ENCODE measurements at regions not wholly inside any gene's neighbourhood (a gene's known extent, or its start where the extent isn't known, plus 50 kb on each side); places are given as distances from the start of the nearest gene placed in this dataset.
"Not testable (repeated sequence)": the region's sequence is repeated elsewhere in the genome, so short reads cannot be mapped to it uniquely, and the experiment has no call there.

DNA sequence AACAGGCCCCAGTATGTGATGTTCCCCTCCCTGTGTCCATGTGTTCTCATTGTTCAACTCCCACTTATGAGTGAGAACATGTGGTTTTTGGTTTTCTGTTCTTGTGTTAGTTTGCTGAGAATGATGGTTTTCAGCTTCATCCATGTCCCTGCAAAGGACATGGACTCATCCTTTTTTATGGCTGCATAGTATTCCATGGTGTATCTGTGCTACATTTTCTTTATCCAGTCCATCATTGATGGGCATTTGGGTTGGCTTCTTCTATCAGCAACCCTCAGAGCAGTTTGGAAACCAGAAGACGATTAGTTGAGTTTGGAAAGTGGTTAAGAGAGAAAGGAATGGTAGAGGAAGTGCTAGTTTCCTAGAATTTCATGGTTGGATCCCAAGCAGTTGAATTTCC is 319.1 kb upstream of the RNF32 start:
- peaks cover 17% of the 10 kb centered on the region for H3K9me3 Mint-ChIP-seq
- H3K27me3 Mint-ChIP-seq; H3K4me1 Mint-ChIP-seq (ENCODE audit: low read depth); H3K4me3 Mint-ChIP-seq; H3K36me3 Mint-ChIP-seq (ENCODE audit: low read depth); intact Hi-C loops (cut with micrococcal nuclease); H3K27ac Mint-ChIP-seq: not testable (repeated sequence)

DNA sequence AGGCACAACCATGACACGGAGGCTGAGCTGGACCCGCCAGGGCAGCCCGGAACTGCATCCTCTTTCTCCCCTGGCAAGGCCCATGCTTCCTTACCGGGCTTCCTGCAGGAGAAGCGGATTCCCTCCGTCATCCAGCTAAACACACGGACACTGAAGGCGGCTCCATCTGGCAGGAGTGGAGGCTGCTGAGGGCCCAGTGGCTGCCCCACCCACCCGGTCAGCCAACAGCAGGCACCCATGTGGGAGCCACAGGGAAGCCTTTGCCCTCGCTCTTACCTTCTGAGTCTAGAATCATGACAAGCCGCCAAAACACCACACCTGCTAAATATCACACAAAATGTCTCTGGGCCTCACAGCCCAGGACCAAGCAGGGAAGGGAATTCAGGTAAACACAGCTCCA is 321.6 kb upstream of the RNF32 start:
- H3K4me3 Mint-ChIP-seq: no peak overlapping the region
- H3K36me3 Mint-ChIP-seq (ENCODE audit: low read depth): no peaks in the 10 kb centered on the region
- intact Hi-C loops (cut with micrococcal nuclease): no loop called here
- H3K4me1 Mint-ChIP-seq (ENCODE audit: low read depth): no peaks in the 10 kb centered on the region
- no peaks in the 10 kb centered on the region for H3K27me3 Mint-ChIP-seq
- H3K9me3 Mint-ChIP-seq: peaks cover 34% of the 10 kb centered on the region
- no peak overlapping the region for H3K27ac Mint-ChIP-seq

- no peak overlapping the region for H3K4me3 Mint-ChIP-seq
- peaks cover 34% of the 10 kb centered on the region for H3K9me3 Mint-ChIP-seq
- H3K36me3 Mint-ChIP-seq (ENCODE audit: low read depth): no peaks in the 10 kb centered on the region
- no peak overlapping the region for H3K27ac Mint-ChIP-seq
- H3K27me3 Mint-ChIP-seq: no peaks in the 10 kb centered on the region
- H3K4me1 Mint-ChIP-seq (ENCODE audit: low read depth): no peaks in the 10 kb centered on the region
- intact Hi-C loops (cut with micrococcal nuclease): no loop called here
Observed at GRCh38 chr7:156318426-156318825, 322.1 kb upstream of the RNF32 start.

GRCh38 chr7:156309016-156309620 is 331.5 kb upstream of the RNF32 start:
- no peaks in the 10 kb centered on the region for H3K27me3 Mint-ChIP-seq
- intact Hi-C loops (cut with micrococcal nuclease): no loop called here

DNA sequence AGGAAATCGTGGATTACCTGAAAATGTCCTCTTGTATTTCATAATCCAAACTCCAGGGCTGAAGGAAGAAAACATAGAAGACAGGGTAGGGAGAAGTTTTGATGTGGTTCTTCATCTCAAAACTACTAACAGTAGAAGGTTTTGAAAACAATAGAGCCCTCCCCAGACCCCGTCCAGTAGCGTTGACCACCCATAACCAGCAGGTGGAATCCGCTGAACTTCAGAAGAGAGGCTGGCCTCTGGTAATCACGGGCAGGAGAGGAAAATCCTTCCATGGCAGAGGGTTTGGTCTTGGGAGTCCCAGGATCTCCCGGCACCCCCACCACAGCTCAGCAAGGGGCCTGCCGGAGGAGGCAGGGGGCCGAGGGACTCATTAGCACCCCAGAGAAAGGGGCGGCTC is 333.4 kb upstream of the RNF32 start:
- Mint-ChIP-seq H3K36me3 (ENCODE audit: low read depth) (no peaks in the 10 kb centered on the region), H3K27ac (no peak overlapping the region), H3K9me3 (no peaks in the 10 kb centered on the region), H3K4me1 (ENCODE audit: low read depth) (no peaks in the 10 kb centered on the region), H3K27me3 (no peaks in the 10 kb centered on the region), H3K4me3 (no peak overlapping the region)
- intact Hi-C loops (cut with micrococcal nuclease): no loop called here

More at GRCh38 chr7:156309016-156309620, 331.5 kb upstream of the RNF32 start:
- Mint-ChIP-seq H3K4me3 (no peak overlapping the region), H3K4me1 (ENCODE audit: low read depth) (no peaks in the 10 kb centered on the region), H3K36me3 (ENCODE audit: low read depth) (no peaks in the 10 kb centered on the region), H3K27ac (no peak overlapping the region), H3K9me3 (no peaks in the 10 kb centered on the region)

GRCh38 chr7:156305351-156305750 is 335.2 kb upstream of the RNF32 start:
- intact Hi-C loops (cut with micrococcal nuclease): no loop called here
- H3K27ac Mint-ChIP-seq: no peak overlapping the region
- H3K4me1 Mint-ChIP-seq (ENCODE audit: low read depth): no peaks in the 10 kb centered on the region
- H3K27me3 Mint-ChIP-seq: no peaks in the 10 kb centered on the region
- no peaks in the 10 kb centered on the region for H3K9me3 Mint-ChIP-seq
- H3K4me3 Mint-ChIP-seq: no peak overlapping the region
- H3K36me3 Mint-ChIP-seq (ENCODE audit: low read depth): no peaks in the 10 kb centered on the region

DNA sequence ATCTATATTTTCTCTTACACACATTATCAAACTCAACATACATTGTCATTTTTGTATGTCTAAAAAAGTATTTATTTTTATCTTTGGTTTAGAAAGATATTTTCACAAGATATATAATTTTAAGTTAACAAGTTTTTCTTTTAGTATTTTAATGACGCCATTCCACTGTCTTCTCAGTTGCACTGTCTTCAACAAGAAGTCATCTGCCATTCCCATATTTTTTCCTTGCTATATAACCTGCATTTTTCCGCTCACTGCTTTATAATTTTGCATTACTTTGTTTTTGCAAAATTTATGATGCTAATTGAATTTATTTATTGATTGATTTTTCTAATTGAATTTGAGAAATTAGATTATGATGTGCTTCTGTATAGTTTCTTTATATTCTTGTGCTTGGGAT is 357.8 kb upstream of the RNF32 start:
- H3K4me3 Mint-ChIP-seq: no peak overlapping the region
- H3K4me1 Mint-ChIP-seq (ENCODE audit: low read depth): no peaks in the 10 kb centered on the region
- no peak overlapping the region for H3K27ac Mint-ChIP-seq
- no peaks in the 10 kb centered on the region for H3K36me3 Mint-ChIP-seq (ENCODE audit: low read depth)
- intact Hi-C loops (cut with micrococcal nuclease): no loop called here
- no peaks in the 10 kb centered on the region for H3K27me3 Mint-ChIP-seq
- peaks cover 35% of the 10 kb centered on the region for H3K9me3 Mint-ChIP-seq

GRCh38 chr7:156279635-156280034 is 360.9 kb upstream of the RNF32 start:
- Mint-ChIP-seq H3K27ac (no peak overlapping the region), H3K9me3 (peaks cover 20% of the 10 kb centered on the region), H3K27me3 (no peaks in the 10 kb centered on the region), H3K4me3 (no peak overlapping the region), H3K36me3 (ENCODE audit: low read depth) (no peaks in the 10 kb centered on the region), H3K4me1 (ENCODE audit: low read depth) (no peaks in the 10 kb centered on the region)
- intact Hi-C loops (cut with micrococcal nuclease): no loop called here

- Mint-ChIP-seq H3K27ac (no peak overlapping the region), H3K4me1 (ENCODE audit: low read depth) (no peaks in the 10 kb centered on the region), H3K36me3 (ENCODE audit: low read depth) (no peaks in the 10 kb centered on the region), H3K27me3 (no peaks in the 10 kb centered on the region), H3K4me3 (no peak overlapping the region), H3K9me3 (peaks cover 9% of the 10 kb centered on the region)
- intact Hi-C loops (cut with micrococcal nuclease): no loop called here
Observed at GRCh38 chr7:156275292-156275691, 365.3 kb upstream of the RNF32 start.

GRCh38 chr7:156274557-156274956 is 366.0 kb upstream of the RNF32 start:
- Mint-ChIP-seq H3K9me3 (peaks cover 9% of the 10 kb centered on the region), H3K27ac (no peak overlapping the region), H3K27me3 (no peaks in the 10 kb centered on the region), H3K36me3 (ENCODE audit: low read depth) (no peaks in the 10 kb centered on the region), H3K4me3 (no peak overlapping the region), H3K4me1 (ENCODE audit: low read depth) (no peaks in the 10 kb centered on the region)
- intact Hi-C loops (cut with micrococcal nuclease): no loop called here

DNA sequence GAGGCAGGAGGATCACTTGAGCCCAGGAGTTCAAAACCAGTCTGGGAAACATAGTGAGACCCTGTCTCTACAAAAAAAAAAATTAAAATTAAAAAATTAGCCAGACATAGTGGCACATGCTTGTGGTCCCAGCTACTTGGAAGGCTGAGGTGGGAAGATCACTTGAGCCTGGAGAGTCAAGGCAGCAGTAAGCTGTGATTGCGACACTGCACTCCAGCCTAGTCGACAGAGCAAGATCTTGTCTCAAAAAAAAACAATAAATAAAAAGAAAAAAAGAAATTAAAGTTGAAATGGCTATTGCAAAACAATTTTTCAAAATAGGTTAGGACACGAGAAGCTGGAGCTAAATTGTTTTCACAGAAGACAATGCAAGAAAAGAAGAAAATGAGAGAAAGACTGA is 379.0 kb upstream of the RNF32 start:
- H3K27ac Mint-ChIP-seq: no peak overlapping the region
- intact Hi-C loops (cut with micrococcal nuclease): no loop called here
- no peaks in the 10 kb centered on the region for H3K27me3 Mint-ChIP-seq
- no peaks in the 10 kb centered on the region for H3K4me1 Mint-ChIP-seq (ENCODE audit: low read depth)
- no peak overlapping the region for H3K4me3 Mint-ChIP-seq
- peaks cover 30% of the 10 kb centered on the region for H3K9me3 Mint-ChIP-seq
- no peaks in the 10 kb centered on the region for H3K36me3 Mint-ChIP-seq (ENCODE audit: low read depth)

DNA sequence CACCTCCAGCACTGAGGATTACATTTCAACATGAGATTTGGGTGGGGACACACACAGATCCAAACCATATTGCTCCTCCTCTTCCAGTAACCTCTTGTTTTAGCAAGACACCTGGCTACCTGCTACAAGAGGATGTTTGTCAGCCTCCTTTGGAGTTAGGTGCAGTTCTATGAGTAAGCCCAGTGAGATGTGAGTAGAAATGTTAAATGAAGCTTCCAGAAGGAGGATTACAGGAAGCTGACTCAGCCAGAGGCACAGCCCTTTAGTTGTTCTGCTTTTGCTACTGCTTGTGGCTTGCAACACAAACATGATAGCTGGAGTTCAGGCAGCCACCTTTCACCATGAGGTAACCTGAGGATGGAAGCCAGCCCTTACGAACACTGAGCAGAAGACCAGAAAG is 382.7 kb upstream of the RNF32 start:
- Mint-ChIP-seq H3K36me3 (ENCODE audit: low read depth) (no peaks in the 10 kb centered on the region), H3K27me3 (no peaks in the 10 kb centered on the region), H3K4me3 (no peak overlapping the region), H3K27ac (no peak overlapping the region), H3K4me1 (ENCODE audit: low read depth) (no peaks in the 10 kb centered on the region), H3K9me3 (peaks cover 30% of the 10 kb centered on the region)
- intact Hi-C loops (cut with micrococcal nuclease): no loop called here

DNA sequence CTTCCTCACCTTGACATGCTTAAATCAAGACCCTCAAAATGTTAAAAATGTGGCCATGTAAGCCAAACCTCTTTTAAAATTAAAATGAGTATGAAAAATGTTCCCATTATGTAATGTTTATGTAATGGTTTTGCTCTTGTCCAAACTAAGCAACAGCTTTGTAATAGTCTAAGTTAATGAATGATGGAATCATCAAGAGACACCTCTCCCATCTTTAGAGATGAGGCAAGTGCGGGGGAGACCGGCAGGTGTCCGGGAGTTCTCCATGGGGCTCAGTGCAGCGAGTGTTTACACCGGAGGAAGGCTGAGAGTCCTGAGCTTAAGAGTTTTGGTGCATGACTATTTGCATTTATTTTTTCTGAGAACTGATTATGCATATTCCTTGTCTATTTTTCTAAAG is 384.9 kb upstream of the RNF32 start:
- Mint-ChIP-seq H3K9me3 (peaks cover 30% of the 10 kb centered on the region), H3K36me3 (ENCODE audit: low read depth) (no peaks in the 10 kb centered on the region), H3K27me3 (no peaks in the 10 kb centered on the region), H3K4me3 (no peak overlapping the region), H3K27ac (no peak overlapping the region), H3K4me1 (ENCODE audit: low read depth) (no peaks in the 10 kb centered on the region)
- intact Hi-C loops (cut with micrococcal nuclease): no loop called here

DNA sequence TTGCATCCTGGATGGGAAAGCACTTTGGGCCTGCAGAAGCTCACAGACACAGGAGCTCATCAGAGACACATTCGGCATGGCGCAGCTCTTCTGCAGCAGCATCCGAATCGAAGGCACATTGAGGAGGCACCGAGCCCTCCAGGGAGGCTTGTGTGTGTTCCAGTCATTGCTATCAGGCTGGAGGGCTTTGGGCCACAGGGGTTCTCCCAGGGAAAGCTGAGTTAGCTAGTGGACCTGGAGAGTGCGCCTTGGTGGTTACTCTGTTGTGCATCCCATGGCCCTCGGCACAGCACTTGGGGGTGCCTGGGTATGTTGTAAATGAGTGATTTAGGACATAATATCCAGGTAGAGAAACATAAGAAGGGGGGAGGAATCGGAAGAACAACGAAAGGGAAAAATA is 388.7 kb upstream of the RNF32 start:
- intact Hi-C loops (cut with micrococcal nuclease): no loop called here
- Mint-ChIP-seq H3K27ac (no peak overlapping the region), H3K9me3 (no peaks in the 10 kb centered on the region), H3K4me3 (no peak overlapping the region), H3K4me1 (ENCODE audit: low read depth) (no peaks in the 10 kb centered on the region), H3K36me3 (ENCODE audit: low read depth) (no peaks in the 10 kb centered on the region), H3K27me3 (no peaks in the 10 kb centered on the region)

- peaks cover 2% of the 10 kb centered on the region for H3K27me3 Mint-ChIP-seq
- intact Hi-C loops (cut with micrococcal nuclease): no loop called here
- H3K4me1 Mint-ChIP-seq (ENCODE audit: low read depth): no peaks in the 10 kb centered on the region
- H3K27ac Mint-ChIP-seq: no peak overlapping the region
- H3K9me3 Mint-ChIP-seq: no peaks in the 10 kb centered on the region
- H3K4me3 Mint-ChIP-seq: no peak overlapping the region
- H3K36me3 Mint-ChIP-seq (ENCODE audit: low read depth): no peaks in the 10 kb centered on the region
Observed at GRCh38 chr7:156240532-156240931, 400.0 kb upstream of the RNF32 start.

Measured in dendritic cell treated with granulocyte-macrophage colony-stimulating factor and Interleukin-4, amounts not matched to agents 40 ng/mL and 50 ng/mL, for 4 days (primary cell).